Nephron progenitor cell (in vitro differentiated cells): ENCODE measurements at regions not wholly inside any gene's neighbourhood (a gene's known extent, or its start where the extent isn't known, plus 50 kb on each side); places are given as distances from the start of the nearest gene placed in this dataset.

Experiments used
- DNase-seq: peaks from one replicate; pipeline ENCODE4 v3.0.0; 2021
- H3K27ac Mint-ChIP-seq: 2 replicates; pipeline ENCODE4 v1.8.0; 2021; ENCODE audit warnings: mild to moderate bottlenecking, moderate library complexity, mixed read lengths
- H3K27me3 Mint-ChIP-seq: 2 replicates; pipeline ENCODE4 v1.8.0; 2021; ENCODE audit warnings: mild to moderate bottlenecking, low read depth, mixed read lengths; ENCODE audit not compliant: poor library complexity
- H3K36me3 Mint-ChIP-seq: 2 replicates; pipeline ENCODE4 v1.8.0; 2021; ENCODE audit warnings: low read depth, mixed read lengths
- H3K4me1 Mint-ChIP-seq: 2 replicates; pipeline ENCODE4 v1.8.0; 2021; ENCODE audit warnings: mixed read lengths
- H3K4me3 Mint-ChIP-seq: 2 replicates; pipeline ENCODE4 v1.8.0; 2021; ENCODE audit warnings: mild to moderate bottlenecking, moderate library complexity, mixed read lengths
- H3K9me3 Mint-ChIP-seq: 2 replicates; pipeline ENCODE4 v1.8.0; 2021; ENCODE audit warnings: mild to moderate bottlenecking, moderate library complexity, mixed read lengths
- TF ChIP-seq, protein P1 (sequence below): fragments of 200-600 bp; sonication (generic); IDR thresholded peaks from 2 replicates; pipeline ENCODE4 v1.5.0; 2021; ENCODE audit warnings: antibody characterized with exemption

- peaks cover 6% of the 10 kb centered on the region for H3K27me3 Mint-ChIP-seq
- no peaks in the 10 kb centered on the region for H3K36me3 Mint-ChIP-seq
- TF ChIP-seq, protein P1, sequence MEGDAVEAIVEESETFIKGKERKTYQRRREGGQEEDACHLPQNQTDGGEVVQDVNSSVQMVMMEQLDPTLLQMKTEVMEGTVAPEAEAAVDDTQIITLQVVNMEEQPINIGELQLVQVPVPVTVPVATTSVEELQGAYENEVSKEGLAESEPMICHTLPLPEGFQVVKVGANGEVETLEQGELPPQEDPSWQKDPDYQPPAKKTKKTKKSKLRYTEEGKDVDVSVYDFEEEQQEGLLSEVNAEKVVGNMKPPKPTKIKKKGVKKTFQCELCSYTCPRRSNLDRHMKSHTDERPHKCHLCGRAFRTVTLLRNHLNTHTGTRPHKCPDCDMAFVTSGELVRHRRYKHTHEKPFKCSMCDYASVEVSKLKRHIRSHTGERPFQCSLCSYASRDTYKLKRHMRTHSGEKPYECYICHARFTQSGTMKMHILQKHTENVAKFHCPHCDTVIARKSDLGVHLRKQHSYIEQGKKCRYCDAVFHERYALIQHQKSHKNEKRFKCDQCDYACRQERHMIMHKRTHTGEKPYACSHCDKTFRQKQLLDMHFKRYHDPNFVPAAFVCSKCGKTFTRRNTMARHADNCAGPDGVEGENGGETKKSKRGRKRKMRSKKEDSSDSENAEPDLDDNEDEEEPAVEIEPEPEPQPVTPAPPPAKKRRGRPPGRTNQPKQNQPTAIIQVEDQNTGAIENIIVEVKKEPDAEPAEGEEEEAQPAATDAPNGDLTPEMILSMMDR, result no peak
- H3K27ac Mint-ChIP-seq, result no peak overlapping the region
- no peak for DNase-seq
- no peaks in the 10 kb centered on the region for H3K9me3 Mint-ChIP-seq
- H3K4me1 Mint-ChIP-seq, result peaks cover 13% of the 10 kb centered on the region
- H3K4me3 Mint-ChIP-seq, result no peak overlapping the region
These were observed 301.2 kb downstream of the DUSP10 start for GRCh38 chr1:221440658-221441057.

GRCh38 chr1:221442056-221442455 is 299.8 kb downstream of the DUSP10 start:
- no peak for DNase-seq
- no peaks in the 10 kb centered on the region for H3K9me3 Mint-ChIP-seq
- TF ChIP-seq, protein P1, result no peak
- peaks cover 7% of the 10 kb centered on the region for H3K4me1 Mint-ChIP-seq
- H3K36me3 Mint-ChIP-seq, result no peaks in the 10 kb centered on the region
- H3K27me3 Mint-ChIP-seq, result peaks cover 6% of the 10 kb centered on the region
- H3K4me3 Mint-ChIP-seq, result no peak overlapping the region
- no peak overlapping the region for H3K27ac Mint-ChIP-seq

GRCh38 chr1:221444346-221444745 is 297.5 kb downstream of the DUSP10 start:
- Mint-ChIP-seq H3K4me3 (no peak overlapping the region), H3K27me3 (peaks cover 3% of the 10 kb centered on the region), H3K4me1 (peaks cover 7% of the 10 kb centered on the region), H3K27ac (no peak overlapping the region), H3K36me3 (peaks cover 7% of the 10 kb centered on the region), H3K9me3 (peaks cover 7% of the 10 kb centered on the region)
- DNase-seq, result no peak
- TF ChIP-seq, protein P1, result no peak

DNA sequence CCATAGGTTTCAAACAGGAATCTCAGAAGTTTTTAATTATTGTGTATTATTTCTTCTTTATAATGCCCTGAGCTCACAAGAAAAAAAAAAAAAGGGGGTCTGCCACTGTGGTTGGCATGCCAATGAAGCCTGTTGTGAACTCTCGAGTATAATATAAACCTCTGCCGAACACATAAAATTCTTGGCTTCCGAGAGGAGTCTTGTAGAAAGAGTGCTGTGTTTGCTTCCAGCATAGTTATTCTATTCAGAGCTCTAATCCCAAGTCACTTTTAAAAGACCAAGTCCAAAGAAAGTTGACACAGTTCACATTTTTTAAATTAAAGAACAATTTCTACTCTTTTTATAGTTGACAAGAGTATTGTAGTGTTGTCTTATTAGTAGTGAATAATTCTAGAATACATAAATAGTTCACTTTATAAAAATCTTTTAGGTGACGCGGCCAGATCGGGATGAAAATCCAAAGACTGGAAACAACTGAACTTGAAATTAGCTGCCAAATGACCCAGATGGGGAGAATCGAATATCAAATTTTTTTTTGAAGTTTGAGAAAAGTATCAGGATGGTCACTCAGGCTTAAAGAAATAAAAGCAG is 293.2 kb downstream of the DUSP10 start:
- peaks cover 35% of the 10 kb centered on the region for H3K9me3 Mint-ChIP-seq
- H3K4me1 Mint-ChIP-seq, result no peaks in the 10 kb centered on the region
- peaks cover 3% of the 10 kb centered on the region for H3K27me3 Mint-ChIP-seq
- TF ChIP-seq, protein P1, result no peak
- peaks cover 13% of the 10 kb centered on the region for H3K36me3 Mint-ChIP-seq
- no peak overlapping the region for H3K4me3 Mint-ChIP-seq
- no peak for DNase-seq
- no peak overlapping the region for H3K27ac Mint-ChIP-seq

DNA sequence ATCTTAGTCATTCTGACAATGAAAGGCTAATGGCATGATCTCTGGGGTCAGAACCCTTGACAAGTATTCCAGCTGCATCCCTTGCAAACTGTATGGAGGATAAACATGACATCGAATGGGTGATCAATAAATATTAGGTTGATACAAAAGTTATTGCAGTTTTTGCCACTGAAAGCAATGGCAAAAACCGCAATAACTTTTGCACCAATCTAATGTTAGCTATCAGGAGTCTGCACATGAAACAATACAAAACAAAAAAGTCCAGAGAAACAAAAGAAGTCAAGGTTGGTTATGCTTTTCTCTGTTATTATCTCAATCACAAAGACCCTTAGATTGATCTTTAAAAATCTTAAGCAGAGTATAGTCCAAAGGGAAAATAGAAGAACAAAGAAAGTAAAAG is 292.7 kb downstream of the DUSP10 start:
- no peak overlapping the region for H3K4me3 Mint-ChIP-seq
- H3K36me3 Mint-ChIP-seq, result peaks cover 13% of the 10 kb centered on the region
- TF ChIP-seq, protein P1, result no peak
- H3K27ac Mint-ChIP-seq, result no peak overlapping the region
- DNase-seq, result no peak
- H3K4me1 Mint-ChIP-seq, result no peaks in the 10 kb centered on the region
- H3K9me3 Mint-ChIP-seq, result peaks cover 35% of the 10 kb centered on the region
- H3K27me3 Mint-ChIP-seq, result peaks cover 3% of the 10 kb centered on the region

DNA sequence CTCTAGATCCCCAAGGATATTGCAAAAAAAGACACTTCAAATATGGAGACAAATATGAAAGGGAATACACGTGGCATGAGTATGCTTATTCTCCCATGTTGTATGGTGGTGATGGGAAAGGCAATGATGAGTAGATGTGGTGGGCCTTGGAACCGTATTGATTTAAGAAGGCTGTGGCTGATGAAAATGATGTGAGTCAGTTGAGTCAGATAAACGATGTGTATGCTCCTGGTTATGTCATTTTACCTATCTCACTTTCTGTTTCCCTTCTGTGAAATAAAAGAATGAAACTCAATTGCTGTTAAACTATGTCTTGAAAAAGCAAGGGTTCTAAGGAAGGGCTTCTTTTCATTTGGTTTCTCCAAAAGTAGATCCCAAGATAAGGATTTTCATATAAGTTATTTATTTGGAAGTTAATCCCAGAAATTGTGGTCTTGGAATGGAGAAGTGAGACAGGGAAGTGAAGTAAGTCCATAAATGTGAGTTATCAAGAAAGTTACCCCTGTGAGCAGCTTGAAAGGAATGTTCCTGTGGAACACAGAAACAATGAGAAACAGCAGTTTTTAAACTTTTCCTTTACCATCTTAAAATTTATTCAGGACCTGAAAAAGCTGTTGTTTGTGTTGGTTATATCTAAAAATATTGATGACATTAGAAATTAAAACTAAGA is 292.0 kb downstream of the DUSP10 start:
- Mint-ChIP-seq H3K36me3 (peaks cover 13% of the 10 kb centered on the region), H3K27ac (no peak overlapping the region), H3K9me3 (peaks cover 35% of the 10 kb centered on the region), H3K4me1 (peaks cover 5% of the 10 kb centered on the region), H3K4me3 (no peak overlapping the region), H3K27me3 (peaks cover 3% of the 10 kb centered on the region)
- TF ChIP-seq, protein P1, result no peak
- DNase-seq, result no peak
